OCI-LY3 (cell line): ENCODE measurements at regions not wholly inside any gene's neighbourhood (a gene's known extent, or its start where the extent isn't known, plus 50 kb on each side); places are given as distances from the start of the nearest gene placed in this dataset.

ENCODE experiments used
- CTCF ChIP-seq: fragments of 200-600, 300-600 bp; sonication (generic); IDR thresholded peaks from 2 replicates; pipeline ENCODE4 v1.5.1; 2014; ENCODE audit warnings: antibody characterized with exemption, low read length, low read depth
- EZH2phosphoT487 ChIP-seq: fragments of 200-600 bp; shearing (Covaris generic); IDR thresholded peaks from 2 replicates; pipeline ENCODE4 v1.6.1; 2018; ENCODE audit warnings: antibody characterized with exemption, mixed run types, low read depth

GRCh38 chr14:106837870-106838269 lies 1311.5 kb downstream of the TMEM121 start:
- TF ChIP-seq CTCF (no peak), EZH2phosphoT487 (no peak)
